Endothelial cell of umbilical vein (primary cell): ENCODE measurements at regions not wholly inside any gene's neighbourhood (a gene's known extent, or its start where the extent isn't known, plus 50 kb on each side); places are given as distances from the start of the nearest gene placed in this dataset.

ENCODE experiments used
- BruUV-seq: library from RNA; stranded (reverse); fragments of 400-500 nt; replicated peaks from 2 replicates; lab custom pipeline; 2021; lab: Mats Ljungman, UMichigan
- CTCF ChIA-PET: fragments of 300-600, 350-600 bp; sonication (Branson Sonifier 250); formaldehyde crosslinking; loops from one replicate; lab custom pipeline; 2021; ENCODE audit warnings: antibody characterized with exemption, inconsistent platforms; lab: Charles Lee
- POLR2A ChIA-PET: fragments of 300-600, 350-600 bp; sonication (Branson Sonifier 250); formaldehyde crosslinking; loops from one replicate; lab custom pipeline; 2021; ENCODE audit warnings: antibody characterized with exemption, inconsistent platforms; lab: Charles Lee
- DNase-seq: peaks from one replicate; pipeline ENCODE4 v3.0.0-alpha.2; 2011; ENCODE audit warnings: low read depth, low spot score
- FAIRE-seq: peaks from 2 replicates; lab custom pipeline; 2011; peaks lifted over from hg19 to GRCh38; lab: Jason Lieb, UNC
- H2AFZ ChIP-seq: 2 replicates; pipeline ENCODE4 v1.6.0; 2012; ENCODE audit warnings: low read depth, low read length, control low read depth, inconsistent platforms
- H3K27ac ChIP-seq: 2 replicates; pipeline ENCODE4 v1.5.1; 2011; ENCODE audit warnings: low read depth, mild to moderate bottlenecking, control low read depth, low read length, moderate library complexity; ENCODE audit not compliant: insufficient read depth
- H3K27me3 ChIP-seq, 2 experiments: 2 replicates each; pipeline versions ENCODE4 v1.6.0 to v1.6.1; 2011; ENCODE audit warnings: low read length in 2 of 2, mixed read lengths in 1 of 2; ENCODE audit not compliant: control insufficient read depth in 2 of 2, insufficient read depth in 2 of 2
- H3K36me3 ChIP-seq, 2 experiments: 2 replicates in 1 of 2; 3 replicates in 1 of 2; pipeline ENCODE4 v1.5.1; 2011; ENCODE audit warnings: low read length in 2 of 2, mild to moderate bottlenecking in 1 of 2, moderate library complexity in 1 of 2; ENCODE audit not compliant: control insufficient read depth in 2 of 2, insufficient read depth in 2 of 2; ENCODE audit errors: extremely low read depth in 1 of 2
- H3K4me1 ChIP-seq: 3 replicates; pipeline ENCODE4 v1.5.1; 2011; ENCODE audit warnings: mild to moderate bottlenecking, low read length; ENCODE audit not compliant: control insufficient read depth, insufficient read depth; ENCODE audit errors: extremely low read depth
- H3K4me2 ChIP-seq: 2 replicates; pipeline ENCODE4 v1.6.1; 2011; ENCODE audit warnings: low read length, control low read depth, mixed read lengths; ENCODE audit not compliant: insufficient read depth
- H3K4me3 ChIP-seq, 3 experiments: fragments of 200-600 bp in 1 of 3; sonication (generic), shearing (Covaris generic) in 1 of 3; replicated peaks in 1 of 3; 2 replicates each; pipeline ENCODE4 v1.5.1; 2011 to 2016; ENCODE audit warnings: control low read depth in 3 of 3, low read length in 3 of 3, mild to moderate bottlenecking in 2 of 3, inconsistent platforms in 1 of 3, low read depth in 1 of 3, moderate library complexity in 1 of 3; ENCODE audit not compliant: insufficient read depth in 1 of 3
- H3K79me2 ChIP-seq: 2 replicates; pipeline ENCODE4 v1.6.0; 2012; ENCODE audit warnings: low read length, inconsistent platforms; ENCODE audit not compliant: control insufficient read depth, insufficient read depth
- H3K9ac ChIP-seq: replicated peaks from 2 replicates; pipeline ENCODE3; 2011; ENCODE audit warnings: low read length, control low read depth; ENCODE audit not compliant: insufficient read depth; ENCODE audit errors: extremely low read depth
- H3K9me1 ChIP-seq: replicated peaks from 3 replicates; pipeline ENCODE4 v1.6.0; 2011; ENCODE audit warnings: mild to moderate bottlenecking, low read length; ENCODE audit not compliant: control insufficient read depth, insufficient read depth; ENCODE audit errors: extremely low read depth
- H3K9me3 ChIP-seq: replicated peaks from 2 replicates; pipeline ENCODE4 v1.5.1; 2012; ENCODE audit warnings: low read length, inconsistent platforms; ENCODE audit not compliant: control insufficient read depth, insufficient read depth
- H4K20me1 ChIP-seq: replicated peaks from 2 replicates; pipeline ENCODE3; 2011; ENCODE audit warnings: mild to moderate bottlenecking, low read length; ENCODE audit not compliant: control insufficient read depth, insufficient read depth; ENCODE audit errors: extremely low read depth
- EZH2 ChIP-seq: IDR thresholded peaks from 2 replicates; pipeline ENCODE4 v1.6.1; 2012; ENCODE audit warnings: borderline replicate concordance, low read depth, mild to moderate bottlenecking, moderate library complexity, low read length, inconsistent platforms; ENCODE audit not compliant: severe bottlenecking
- FOS ChIP-seq: IDR thresholded peaks from 2 replicates; pipeline ENCODE4 v1.6.1; 2011; ENCODE audit warnings: mild to moderate bottlenecking, low read length, moderate library complexity, borderline replicate concordance; ENCODE audit not compliant: insufficient read depth
- GATA2 ChIP-seq: IDR thresholded peaks from 2 replicates; pipeline ENCODE4 v1.7.0; 2011; ENCODE audit warnings: low read depth, mild to moderate bottlenecking, moderate library complexity, mixed read lengths, low read length; ENCODE audit not compliant: insufficient read length, insufficient read depth
- JUN ChIP-seq: IDR thresholded peaks from 2 replicates; pipeline ENCODE4 v1.6.1; 2011; ENCODE audit warnings: borderline replicate concordance, low read depth; ENCODE audit not compliant: insufficient read length, insufficient read depth
- MYC ChIP-seq: IDR thresholded peaks from one replicate; pipeline ENCODE4 v1.6.1; 2011; ENCODE audit warnings: mild to moderate bottlenecking, low read depth, low read length
- POLR2A ChIP-seq: IDR thresholded peaks from 2 replicates; pipeline ENCODE4 v1.6.1; 2012; ENCODE audit warnings: low read depth, mild to moderate bottlenecking, control low read depth, low read length
- POLR2AphosphoS5 ChIP-seq: IDR thresholded peaks from 2 replicates; pipeline ENCODE4 v1.6.1; 2012; ENCODE audit warnings: low read depth, mild to moderate bottlenecking, control low read depth, low read length, moderate library complexity; ENCODE audit not compliant: insufficient read depth
- dilution Hi-C: fragments of 300-500 bp; cut with MboI; formaldehyde crosslinking; loops from one replicate; pipeline ENCODE4 v1.15.0; 2019; ENCODE audit warnings: low sequenced_read_pairs; ENCODE audit not compliant: extremely low pct_ligation_motif_present
- intact Hi-C: fragments of 100-400 bp; cut with micrococcal nuclease; formaldehyde crosslinking; loops from one replicate; pipeline ENCODE4 v1.10.0; 2022
- TF ChIP-seq, protein P1 (sequence below), 2 donors: IDR thresholded peaks; 1 replicate in 1 of 2; 2 replicates in 1 of 2; pipeline ENCODE4 v1.5.1; 2011; ENCODE audit warnings: low read length in 2 of 2, mild to moderate bottlenecking in 2 of 2, moderate library complexity in 2 of 2, control low read depth in 1 of 2, inconsistent platforms in 1 of 2, low read depth in 1 of 2; ENCODE audit not compliant: insufficient read depth in 1 of 2; ENCODE audit errors: extremely low read depth in 1 of 2
- TF ChIP-seq, protein P2 (sequence below): IDR thresholded peaks from 2 replicates; pipeline ENCODE4 v1.6.1; 2011; ENCODE audit not compliant: insufficient read depth, insufficient read length

DNA sequence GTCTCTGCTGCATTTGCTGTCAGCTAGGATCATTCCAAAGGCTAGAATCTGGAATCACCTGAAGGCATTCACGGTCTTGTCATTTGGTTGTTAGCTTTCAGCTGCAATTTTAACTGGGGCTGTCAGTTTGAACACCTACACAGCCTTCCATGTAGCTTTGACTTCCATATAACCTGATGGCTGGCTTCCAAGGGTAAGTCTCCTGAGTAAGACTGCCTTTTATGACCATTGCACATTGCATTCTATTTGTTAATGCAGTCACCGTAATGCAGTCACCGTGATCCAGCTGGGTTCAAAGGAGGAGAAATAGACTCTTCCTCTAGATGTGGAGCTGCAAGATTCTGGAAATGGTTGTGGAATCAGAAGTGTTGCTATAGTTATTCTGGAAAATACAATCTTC lies 1284.2 kb downstream of the ADGRL3 start:
- Histone ChIP-seq H3K36me3 (no peaks in the 10 kb centered on the region), H3K79me2 (no peaks in the 10 kb centered on the region), H3K9ac (no peak overlapping the region), H3K4me2 (no peak overlapping the region), H3K27ac (no peak overlapping the region), H3K9me1 (no peaks in the 10 kb centered on the region), H3K27me3 (no peaks in the 10 kb centered on the region), H4K20me1 (no peaks in the 10 kb centered on the region), H2AFZ (no peak overlapping the region), H3K4me1 (no peaks in the 10 kb centered on the region), H3K9me3 (peaks cover 4% of the 10 kb centered on the region), H3K4me3 (no peak overlapping the region)
- POLR2A ChIA-PET, result no interaction called here
- TF ChIP-seq FOS (no peak), POLR2A (no peak), EZH2 (no peak), JUN (no peak)
- no TSS peak for BruUV-seq
- dilution Hi-C loops, result no loop called here
- DNase-seq, result no peak
- no peak for FAIRE-seq
- intact Hi-C loops, result no loop called here
- CTCF ChIA-PET, result no interaction called here

GRCh38 chr4:62482355-62482754 lies 1282.2 kb downstream of the ADGRL3 start:
- BruUV-seq, result no TSS peak
- Histone ChIP-seq H3K9me1 (no peaks in the 10 kb centered on the region), H3K4me1 (no peaks in the 10 kb centered on the region), H4K20me1 (no peaks in the 10 kb centered on the region), H3K36me3 (no peaks in the 10 kb centered on the region), H2AFZ (no peak overlapping the region), H3K9ac (no peak overlapping the region), H3K4me3 (no peak overlapping the region), H3K79me2 (no peaks in the 10 kb centered on the region), H3K9me3 (peaks cover 6% of the 10 kb centered on the region), H3K27me3 (no peaks in the 10 kb centered on the region), H3K27ac (no peak overlapping the region), H3K4me2 (no peak overlapping the region)
- ChIA-PET POLR2A (no interaction called here), CTCF (no interaction called here)
- TF ChIP-seq POLR2A (no peak), POLR2AphosphoS5 (no peak), JUN (no peak), EZH2 (no peak), FOS (no peak), MYC (no peak), GATA2 (no peak)
- TF ChIP-seq, protein P1, sequence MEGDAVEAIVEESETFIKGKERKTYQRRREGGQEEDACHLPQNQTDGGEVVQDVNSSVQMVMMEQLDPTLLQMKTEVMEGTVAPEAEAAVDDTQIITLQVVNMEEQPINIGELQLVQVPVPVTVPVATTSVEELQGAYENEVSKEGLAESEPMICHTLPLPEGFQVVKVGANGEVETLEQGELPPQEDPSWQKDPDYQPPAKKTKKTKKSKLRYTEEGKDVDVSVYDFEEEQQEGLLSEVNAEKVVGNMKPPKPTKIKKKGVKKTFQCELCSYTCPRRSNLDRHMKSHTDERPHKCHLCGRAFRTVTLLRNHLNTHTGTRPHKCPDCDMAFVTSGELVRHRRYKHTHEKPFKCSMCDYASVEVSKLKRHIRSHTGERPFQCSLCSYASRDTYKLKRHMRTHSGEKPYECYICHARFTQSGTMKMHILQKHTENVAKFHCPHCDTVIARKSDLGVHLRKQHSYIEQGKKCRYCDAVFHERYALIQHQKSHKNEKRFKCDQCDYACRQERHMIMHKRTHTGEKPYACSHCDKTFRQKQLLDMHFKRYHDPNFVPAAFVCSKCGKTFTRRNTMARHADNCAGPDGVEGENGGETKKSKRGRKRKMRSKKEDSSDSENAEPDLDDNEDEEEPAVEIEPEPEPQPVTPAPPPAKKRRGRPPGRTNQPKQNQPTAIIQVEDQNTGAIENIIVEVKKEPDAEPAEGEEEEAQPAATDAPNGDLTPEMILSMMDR (IDR thresholded peaks at IDR 0.05; ENCODE audit: extremely low read depth in 1 of 2, insufficient read depth in 1 of 2, low read depth in 1 of 2, low read length in 2 of 2), result no peak
- TF ChIP-seq, protein P2, sequence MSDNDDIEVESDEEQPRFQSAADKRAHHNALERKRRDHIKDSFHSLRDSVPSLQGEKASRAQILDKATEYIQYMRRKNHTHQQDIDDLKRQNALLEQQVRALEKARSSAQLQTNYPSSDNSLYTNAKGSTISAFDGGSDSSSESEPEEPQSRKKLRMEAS, result no peak
- dilution Hi-C loops, result no loop called here
- FAIRE-seq, result no peak
- intact Hi-C loops, result no loop called here
- DNase-seq, result no peak
